DMS114 treated with DMSO at 0.1 percent for 48 hours (cell line): ENCODE measurements at regions not wholly inside any gene's neighbourhood (a gene's known extent, or its start where the extent isn't known, plus 50 kb on each side); places are given as distances from the start of the nearest gene placed in this dataset.

Experiments used
- DNase-seq: peaks from one replicate; lab custom pipeline; 2025; ENCODE audit not compliant: unreplicated experiment; lab: John Stamatoyannopoulos, UW

DNA sequence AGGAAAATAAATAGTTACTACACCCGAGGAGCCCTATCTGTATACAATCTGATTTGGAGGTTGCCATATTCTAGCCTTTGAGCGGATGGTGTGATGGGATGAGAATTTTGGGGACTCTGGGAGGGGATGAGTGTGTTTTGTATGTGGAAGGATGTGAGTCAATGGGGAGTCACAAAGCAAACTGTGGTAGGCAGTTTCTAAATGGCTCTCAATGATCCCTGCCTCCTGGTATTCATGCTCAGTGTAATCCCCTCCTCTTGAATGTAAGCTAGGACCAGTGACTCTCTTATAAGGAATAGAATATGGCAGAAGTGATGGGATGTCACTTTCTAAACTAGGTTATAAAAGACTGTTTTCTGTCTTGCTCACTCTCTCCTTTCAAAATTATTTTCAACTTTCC is 205.7 kb upstream of the RIOK2 start:
- no peak for DNase-seq

DNA sequence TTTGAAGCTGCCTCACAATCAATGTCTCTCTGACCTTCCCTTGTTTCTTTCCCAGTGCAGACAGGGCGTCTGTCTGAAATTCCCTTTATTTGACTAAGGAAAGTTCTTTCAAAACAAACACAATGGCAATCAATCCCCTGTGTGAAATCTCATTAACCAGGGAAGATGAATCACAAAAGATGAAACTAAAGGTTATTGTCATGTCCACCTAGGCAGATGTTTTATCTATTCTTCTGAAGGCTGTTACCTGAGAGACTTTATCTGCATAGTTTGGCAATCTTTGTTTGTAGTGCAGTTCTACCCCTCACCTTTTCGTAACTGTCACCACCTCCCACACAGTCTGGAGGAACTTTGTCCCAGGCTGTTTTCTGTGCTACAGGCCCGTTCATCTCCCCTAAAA is 217.5 kb upstream of the RIOK2 start:
- DNase-seq, result no peak

DNA sequence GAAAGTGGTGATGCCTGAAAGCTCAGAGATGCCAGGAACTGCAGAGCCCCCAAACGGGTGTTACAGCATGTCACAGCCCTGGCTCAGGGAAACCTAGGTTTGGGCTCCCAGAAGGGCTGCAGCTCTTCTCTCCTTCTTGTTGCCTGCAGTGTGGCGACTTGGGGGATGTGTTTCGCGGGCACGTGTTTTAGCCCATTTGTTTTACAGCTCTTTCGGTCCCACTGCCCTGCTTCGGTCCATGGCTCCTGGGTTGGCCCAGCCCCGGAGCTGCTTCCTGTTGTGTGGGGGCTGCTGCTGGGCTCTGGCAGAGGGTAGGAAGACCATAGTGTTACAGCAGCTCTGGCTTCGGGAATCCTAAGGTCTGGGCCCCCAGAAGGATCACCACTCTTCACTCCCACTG is 222.9 kb upstream of the RIOK2 start:
- DNase-seq, result no peak

DNA sequence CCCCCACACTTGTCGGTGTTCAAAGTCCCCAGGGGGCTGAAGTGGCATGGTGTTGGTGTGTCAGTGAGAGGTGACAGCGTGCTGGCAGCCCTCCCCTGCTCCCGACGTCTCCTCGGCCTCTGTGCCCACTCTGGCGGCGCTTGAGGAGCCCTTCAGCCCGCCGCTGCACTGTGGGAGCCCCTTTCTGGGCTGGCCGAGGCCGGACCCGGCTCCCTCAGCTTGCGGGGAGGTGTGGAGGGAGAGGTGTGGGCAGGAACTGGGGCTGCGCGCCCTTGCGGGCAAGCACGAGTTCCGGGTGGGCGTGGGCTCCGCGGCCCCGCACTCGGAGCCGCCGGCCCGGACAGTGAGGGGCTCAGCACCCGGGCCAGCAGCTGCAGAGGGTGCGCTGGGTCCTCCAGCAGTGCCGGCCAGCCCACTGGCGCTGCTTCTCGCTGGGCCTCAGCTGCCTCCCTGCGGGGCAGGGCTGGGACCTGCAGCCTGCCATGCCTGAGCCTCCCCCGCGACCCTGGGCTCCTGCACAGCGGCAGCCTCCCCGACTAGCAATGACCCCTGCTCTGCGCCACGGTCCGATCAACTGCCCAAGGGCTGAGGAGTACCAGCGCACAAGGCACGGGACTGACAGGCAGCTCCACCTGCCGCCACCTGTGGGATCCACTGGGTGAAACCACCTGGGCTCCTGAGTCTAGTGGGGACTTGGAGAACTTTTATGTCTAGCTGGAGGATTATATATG is 224.1 kb upstream of the RIOK2 start:
- DNase-seq, result no peak

DNA sequence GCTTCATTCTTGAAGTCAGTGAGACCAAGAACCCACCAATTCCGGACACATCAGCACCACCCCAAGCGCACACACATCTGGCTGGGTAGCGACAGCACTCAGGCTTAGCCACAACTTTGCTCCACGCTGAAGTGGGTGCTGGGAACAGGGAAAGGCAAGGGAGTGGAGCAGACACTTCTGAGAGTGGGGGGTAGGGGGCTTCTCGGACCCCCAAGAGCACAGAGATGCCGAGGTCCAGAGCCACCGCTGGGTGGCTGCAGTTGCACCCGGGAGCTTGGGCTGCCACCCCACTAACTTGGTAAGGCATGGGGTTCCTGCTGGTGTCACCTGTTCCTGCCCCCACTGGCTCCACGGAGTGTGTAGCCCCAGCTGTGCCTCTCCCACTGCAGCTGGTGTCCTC is 225.3 kb upstream of the RIOK2 start:
- no peak for DNase-seq

DNA sequence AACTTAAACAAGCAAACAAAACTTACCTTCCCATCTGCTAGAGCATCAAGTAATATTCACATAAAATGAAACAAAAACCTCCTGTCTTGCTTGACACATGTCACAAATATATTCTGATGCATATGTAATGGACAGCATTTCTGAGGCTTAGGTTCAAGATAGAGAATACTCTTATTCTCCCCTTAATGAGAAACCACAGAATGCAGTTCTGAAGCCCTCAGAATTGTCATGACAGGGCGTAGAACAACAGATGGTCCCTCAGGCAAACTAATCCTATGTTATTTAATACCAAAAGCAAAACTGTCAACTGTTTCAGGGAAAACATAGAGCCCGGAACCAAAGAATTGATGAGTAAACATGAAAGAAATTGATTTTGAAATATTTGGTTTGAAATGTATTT is 229.9 kb upstream of the RIOK2 start:
- DNase-seq, result no peak

DNA sequence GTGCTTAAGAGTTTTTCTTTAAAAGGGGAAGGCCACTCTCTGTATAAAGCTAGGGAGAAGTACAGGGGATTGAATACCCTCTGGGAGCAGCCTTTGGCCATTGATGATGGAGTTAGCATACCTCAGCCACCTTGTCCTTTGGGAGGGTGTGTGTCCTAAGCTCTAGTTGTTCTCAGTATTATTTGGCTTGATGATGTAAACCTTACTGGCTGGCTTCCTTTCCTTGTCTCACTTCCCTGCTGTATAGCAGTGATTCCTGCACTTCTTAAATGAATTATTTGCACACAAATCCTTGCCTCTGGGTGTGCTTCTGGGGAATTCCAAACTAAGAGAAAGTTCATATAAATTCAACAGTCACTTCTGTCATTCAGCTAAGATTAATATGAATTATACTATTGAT is 234.9 kb upstream of the RIOK2 start:
- DNase-seq, result no peak

DNA sequence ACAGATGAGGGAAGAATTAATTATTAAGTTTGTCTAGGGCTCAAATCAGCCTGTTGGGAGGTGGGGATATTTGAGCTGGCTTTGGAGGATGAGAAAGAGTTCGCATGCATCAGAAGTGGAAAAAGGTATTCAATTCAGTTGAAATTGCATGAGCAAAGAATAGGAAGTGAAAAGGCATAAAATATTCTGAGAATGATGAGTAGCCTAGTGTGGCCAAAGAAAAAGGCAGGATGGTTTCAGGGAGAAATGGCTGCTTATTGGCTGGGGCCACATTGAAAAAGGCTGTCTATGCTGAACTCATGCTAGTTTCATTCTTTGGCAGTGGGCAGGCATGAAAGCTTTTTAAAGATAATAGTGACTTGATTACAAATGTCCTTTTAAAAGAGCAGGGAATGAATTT is 235.4 kb upstream of the RIOK2 start:
- no peak for DNase-seq

DNA sequence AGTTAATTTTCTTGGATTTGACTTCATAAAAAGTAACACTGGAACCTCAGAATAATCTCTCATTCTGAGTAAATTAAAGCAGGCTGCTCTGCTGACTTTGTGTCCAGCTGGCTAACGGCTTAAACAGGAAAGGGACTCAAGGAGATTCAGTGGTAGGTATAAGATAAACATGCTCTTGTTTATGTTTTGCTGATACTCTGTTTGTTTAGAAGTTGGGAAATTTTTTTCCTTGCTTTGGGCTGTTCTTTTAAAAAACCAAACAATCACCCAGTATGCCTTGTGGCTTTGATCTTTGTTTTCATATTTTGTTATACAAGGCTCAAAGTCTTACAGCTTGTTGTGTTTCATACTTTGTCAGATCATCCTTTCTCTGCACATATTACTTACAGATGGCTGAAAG is 237.6 kb upstream of the RIOK2 start:
- DNase-seq, result no peak

DNA sequence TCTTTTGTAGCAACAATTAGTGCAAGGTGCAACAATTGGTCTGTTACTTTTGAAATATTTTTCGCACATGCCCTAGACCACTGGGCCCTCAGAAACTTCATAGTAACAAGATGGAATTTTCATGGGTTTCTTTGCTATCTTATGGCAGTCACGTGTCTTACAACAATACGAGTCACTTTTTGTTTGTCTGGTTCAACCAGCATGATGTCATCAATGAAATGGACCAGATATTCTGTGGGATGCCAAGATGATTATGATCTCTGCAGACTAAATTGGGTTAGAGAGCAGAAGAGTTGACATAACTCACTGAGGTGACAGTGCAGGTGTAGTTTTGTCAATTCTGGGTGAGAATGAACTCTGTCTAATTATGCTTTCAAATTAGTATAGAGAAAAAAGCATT is 239.6 kb upstream of the RIOK2 start:
- no peak for DNase-seq

DNA sequence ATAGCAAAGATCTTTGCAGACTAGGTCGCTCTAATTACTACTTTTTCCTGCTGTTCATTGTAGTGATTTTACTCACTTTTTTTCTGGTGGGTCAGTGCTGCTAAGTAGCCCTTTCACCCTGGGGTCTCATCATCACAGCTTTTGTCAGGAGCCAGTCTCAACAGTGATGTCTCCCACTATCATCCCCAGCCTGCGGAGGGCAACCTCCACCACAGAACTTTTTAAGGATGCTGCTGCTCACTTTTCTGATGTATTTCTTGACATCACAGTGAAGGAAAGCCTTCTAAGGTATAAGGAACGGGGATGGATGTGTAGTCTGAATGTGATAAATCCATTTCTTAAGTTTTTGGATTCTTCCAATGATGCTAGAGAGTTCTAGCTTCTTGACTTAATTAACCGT is 242.5 kb upstream of the RIOK2 start:
- DNase-seq, result no peak

DNA sequence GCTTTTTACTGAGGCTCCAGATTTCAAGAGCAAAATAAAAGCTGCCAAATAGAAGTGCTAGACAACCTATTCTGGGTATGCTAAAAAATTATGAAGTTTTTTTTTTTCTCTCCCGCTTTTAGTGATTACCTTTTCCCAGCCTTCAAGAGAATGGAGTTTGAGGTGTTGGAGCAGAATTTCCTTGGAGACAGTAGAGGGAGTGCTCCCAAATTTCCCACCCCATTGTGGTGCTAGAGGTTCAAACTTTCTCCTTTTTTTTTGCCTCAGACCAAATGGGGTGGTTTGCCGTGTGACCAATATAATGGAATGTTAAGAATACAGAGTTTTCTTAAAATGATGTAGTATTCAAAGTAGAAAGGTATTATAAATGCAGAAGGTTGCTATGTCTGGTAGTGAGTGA is 244.2 kb upstream of the RIOK2 start:
- DNase-seq, result no peak

DNA sequence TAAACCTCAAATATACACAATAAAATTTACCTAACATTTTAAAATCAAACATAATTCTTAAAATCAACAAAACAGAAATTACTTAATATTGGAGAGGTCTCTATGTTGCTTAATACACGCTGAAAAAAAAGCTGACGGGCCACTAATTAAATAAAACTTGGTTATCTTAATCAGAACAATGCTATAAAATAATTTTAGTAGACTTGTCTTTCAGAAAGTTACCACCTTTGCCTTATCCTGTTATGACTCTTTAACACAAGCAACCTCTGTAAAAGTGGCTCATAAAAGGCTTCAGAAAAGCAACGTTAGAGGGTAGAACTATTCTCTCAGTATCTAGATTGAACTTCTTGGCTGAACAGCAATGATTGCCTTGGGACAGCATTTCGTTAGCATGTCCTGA is 251.0 kb upstream of the RIOK2 start:
- DNase-seq, result no peak

DNA sequence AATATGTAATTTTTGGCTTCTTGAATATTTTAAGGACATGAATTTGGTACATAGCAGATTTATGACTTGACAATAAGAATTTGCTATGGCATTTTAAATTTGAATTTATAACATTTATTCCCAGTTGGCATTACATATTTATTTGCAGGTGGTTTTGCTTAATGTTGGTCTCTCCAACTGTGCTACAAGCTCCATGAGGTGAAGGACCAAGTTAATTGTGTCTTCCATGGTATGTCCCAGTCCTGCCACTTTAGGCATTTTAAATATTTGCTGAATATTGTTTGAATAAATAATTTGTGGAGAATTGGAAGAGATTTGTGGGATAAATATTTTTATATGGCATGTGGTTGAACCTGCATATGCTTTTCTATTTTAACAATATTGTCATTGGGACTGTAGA is 253.4 kb upstream of the RIOK2 start:
- no peak for DNase-seq

DNA sequence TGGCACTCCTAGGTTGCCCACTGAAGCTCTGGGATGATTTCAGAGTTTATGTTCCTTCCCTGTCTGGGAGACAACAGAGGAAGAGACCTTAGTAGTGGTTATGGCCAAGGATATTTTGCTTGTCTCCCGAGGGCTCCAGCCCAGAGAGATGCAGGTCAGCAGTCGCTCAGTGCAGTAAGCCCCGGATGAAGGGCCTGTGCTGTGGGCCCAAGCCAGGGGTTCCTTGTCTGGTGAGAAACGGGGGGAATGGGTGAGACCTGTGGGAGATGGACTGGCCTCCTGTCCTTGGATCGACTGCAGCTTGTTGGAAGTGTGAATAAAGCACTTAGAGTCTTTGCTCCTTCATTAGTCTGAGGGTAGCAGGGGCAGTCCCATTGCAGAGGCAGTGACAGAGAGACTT is 260.7 kb upstream of the RIOK2 start:
- no peak for DNase-seq

DNA sequence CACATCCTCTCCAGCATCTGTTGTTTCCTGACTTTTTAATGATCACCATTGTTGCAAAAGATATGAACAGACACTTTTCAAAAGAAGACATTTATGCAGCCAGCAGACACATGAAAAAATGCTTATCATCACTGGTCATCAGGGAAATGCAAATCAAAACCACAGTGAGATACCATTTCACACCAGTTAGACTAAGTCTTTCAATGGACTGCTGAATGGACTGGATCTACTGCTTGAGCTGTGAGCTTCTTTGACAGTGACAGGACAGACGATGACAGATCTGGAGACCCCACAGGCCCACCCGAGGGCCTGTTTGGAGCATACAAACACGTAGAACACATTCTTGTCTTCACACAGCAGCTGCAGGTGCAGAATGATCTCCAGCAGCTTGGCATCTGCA is 266.1 kb upstream of the RIOK2 start:
- DNase-seq, result no peak

DNA sequence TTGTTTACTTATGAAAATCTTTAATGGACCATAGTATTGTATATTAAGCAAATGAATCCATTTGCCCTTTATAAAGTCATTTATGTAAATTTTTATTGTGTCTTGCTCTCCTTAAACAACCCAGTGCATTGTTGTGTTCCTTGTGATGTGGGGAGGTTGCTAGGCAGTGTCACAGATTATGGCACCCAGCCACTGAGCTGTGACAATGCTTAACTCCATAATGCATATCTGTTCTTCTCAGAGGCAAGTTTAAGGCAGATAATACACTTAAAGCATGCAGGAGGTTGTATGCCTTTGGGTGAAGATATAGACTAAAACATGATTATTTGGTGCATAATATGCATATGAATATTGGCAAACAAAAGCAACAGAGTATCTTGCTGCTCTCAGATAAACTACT is 269.6 kb upstream of the RIOK2 start:
- DNase-seq, result no peak

DNA sequence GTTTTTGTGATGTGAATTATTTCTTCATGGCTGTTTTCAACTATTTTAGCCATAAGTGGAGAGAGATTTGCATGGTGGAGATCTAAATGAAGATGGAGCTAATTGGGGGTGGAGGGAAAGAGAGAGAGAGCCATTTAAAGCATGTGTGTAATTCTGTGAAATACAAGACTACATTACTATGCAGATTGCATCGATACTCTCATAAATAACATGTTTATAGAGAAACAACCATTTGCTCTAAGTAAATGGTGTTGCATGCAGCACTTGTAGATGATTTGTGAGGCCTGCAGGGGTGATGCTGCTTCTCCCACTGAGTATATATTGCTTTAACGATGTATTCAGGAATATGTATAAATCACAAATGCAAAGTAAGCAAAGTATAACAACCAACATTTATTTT is 270.2 kb upstream of the RIOK2 start:
- no peak for DNase-seq

DNA sequence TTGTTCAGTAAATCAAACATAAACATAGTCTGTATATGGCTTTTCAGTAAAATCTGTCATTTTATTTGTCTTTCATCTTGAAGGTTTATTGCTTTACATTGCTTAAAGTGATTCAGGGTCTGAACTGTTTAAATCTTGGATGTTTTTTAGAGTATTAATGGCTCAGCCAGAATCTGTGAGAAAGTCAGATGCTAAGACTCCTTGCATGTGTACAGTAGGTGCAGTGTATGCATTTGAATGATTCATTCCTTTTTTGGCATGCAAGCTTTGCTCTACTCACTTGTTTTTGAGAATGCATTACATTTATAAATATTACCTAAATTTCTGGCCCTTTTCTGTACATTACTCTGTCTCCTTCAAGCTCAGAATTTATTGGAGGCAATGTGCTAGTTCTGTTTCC is 271.0 kb upstream of the RIOK2 start:
- DNase-seq, result no peak

DNA sequence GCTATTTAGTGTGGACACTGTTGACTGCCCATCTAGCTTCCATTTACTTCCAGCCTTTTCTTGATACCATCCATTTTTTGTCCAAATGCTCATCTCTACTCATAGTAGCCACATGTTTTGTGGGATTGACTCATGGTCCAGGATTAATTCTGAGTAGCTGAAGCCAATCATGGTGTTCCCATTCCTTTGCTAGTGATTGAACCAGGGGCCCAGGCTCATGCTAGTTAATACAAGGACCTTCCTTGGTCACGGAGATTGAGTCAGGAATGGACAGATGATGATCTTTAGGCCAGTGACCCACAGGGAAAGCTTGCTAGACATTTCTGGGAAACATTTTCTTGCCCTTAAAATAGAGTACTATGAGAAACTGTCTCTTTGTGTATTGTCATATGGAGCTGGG is 272.9 kb upstream of the RIOK2 start:
- DNase-seq, result no peak

DNA sequence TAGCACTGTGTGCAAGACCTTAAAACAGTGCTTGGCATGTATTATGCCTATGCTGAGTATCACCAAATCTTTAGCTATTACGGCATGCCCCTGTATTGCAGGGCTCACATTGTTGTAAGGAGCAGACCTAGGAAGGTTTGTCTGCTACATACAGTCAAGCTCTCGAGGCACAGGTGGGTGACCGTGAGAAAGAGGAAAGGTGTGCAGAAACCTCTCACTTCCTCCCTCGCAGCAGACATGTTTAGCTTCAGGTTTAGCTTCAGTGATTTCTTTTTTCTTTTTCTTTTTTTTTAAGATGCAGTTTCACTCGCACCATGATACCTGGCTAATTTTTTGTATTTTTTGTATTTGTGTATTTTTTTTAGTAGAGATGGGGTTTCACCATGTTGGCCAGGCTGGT is 275.8 kb upstream of the RIOK2 start:
- DNase-seq, result no peak

DNA sequence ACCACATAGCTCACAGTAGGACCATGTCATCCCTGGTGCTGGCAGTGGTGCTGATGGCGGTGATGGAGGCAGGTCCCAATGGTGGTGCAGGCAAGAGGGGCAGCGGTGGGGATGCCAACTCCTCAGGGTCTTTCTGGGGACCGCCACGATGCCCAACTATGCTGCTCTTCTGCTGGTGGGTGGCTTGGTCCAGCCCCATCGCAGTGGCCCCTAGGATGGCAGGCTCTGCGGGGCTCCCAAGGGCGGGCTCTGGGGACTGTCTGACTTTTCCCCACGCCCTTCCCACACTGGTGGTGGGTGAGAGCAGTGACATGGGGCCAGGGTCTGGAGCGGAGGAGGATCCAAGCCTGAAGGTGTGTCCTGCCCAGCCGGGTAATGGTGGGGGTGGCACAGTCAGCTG is 288.9 kb upstream of the RIOK2 start:
- DNase-seq, result no peak

DNA sequence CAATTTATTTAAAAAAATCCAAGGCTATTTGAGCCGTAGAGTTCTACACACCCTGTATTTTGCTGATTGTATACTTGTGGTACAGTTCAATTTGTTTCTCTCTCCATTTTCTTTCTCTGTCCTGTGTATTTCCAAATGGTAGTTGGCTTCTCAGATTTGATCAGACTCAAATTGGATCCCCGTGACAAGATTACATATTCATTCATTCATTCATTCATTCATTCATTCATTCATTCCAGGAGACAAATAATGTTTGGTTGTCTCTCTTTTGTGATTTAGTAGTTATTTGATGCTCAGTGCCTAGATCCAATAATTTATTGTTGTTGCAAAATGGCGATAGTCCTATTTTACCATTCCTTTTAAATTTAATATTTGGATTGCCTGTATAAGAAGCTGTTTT is 292.8 kb upstream of the RIOK2 start:
- DNase-seq, result no peak
